ENCODE measurements at regions not wholly inside any gene's neighbourhood (a gene's known extent, or its start where the extent isn't known, plus 50 kb on each side); places are given as distances from the start of the nearest gene placed in this dataset.

DNA sequence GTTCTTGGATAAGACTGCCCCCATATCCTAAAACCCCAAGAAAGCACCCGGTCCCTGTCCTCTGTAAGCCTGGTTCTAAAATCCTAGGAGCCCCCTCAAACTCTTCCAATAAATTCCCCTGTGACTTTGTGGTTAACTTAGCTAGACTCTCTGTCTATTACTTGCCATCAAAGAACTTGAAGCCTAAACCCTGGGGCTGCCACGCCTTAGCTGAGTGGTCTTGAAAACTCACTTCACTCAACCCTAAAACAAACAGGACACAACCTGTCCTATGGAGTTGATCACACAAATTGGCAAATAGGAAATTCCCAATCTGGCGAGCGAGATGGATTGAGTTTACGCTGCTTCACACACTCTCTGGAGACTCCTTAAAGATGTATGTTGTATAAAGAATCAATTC, 191.4 kb upstream of the SVIL start:
- no peak for TF ChIP-seq POLR2A (IDR thresholded peaks at IDR 0.05; ENCODE audit: low read depth, low read length)
- no peak for TF ChIP-seq CTCF (IDR thresholded peaks at IDR 0.05; ENCODE audit: extremely low read depth in 1 of 2, insufficient read depth in 1 of 2, low read depth in 1 of 2, low read length in 2 of 2)
- TF ChIP-seq EZH2 (IDR thresholded peaks at IDR 0.05; ENCODE audit: borderline replicate concordance, low read depth, low read length, severe bottlenecking): no peak
- TF ChIP-seq POLR2AphosphoS5 (IDR thresholded peaks at IDR 0.05; ENCODE audit: insufficient read depth, low read depth, low read length): no peak
- TF ChIP-seq, protein P1, sequence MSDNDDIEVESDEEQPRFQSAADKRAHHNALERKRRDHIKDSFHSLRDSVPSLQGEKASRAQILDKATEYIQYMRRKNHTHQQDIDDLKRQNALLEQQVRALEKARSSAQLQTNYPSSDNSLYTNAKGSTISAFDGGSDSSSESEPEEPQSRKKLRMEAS (IDR thresholded peaks at IDR 0.05; ENCODE audit: insufficient read depth, insufficient read length): no peak
- no peak for TF ChIP-seq GATA2 (IDR thresholded peaks at IDR 0.05; ENCODE audit: insufficient read depth, insufficient read length, low read depth, low read length)

All from endothelial cell of umbilical vein (primary cell).